COLO829 (cell line): ENCODE measurements at regions not wholly inside any gene's neighbourhood (a gene's known extent, or its start where the extent isn't known, plus 50 kb on each side); places are given as distances from the start of the nearest gene placed in this dataset.

Source experiments
- DNase-seq: peaks from one replicate; pipeline ENCODE4 v3.0.0; 2012; ENCODE audit warnings: low spot score

DNA sequence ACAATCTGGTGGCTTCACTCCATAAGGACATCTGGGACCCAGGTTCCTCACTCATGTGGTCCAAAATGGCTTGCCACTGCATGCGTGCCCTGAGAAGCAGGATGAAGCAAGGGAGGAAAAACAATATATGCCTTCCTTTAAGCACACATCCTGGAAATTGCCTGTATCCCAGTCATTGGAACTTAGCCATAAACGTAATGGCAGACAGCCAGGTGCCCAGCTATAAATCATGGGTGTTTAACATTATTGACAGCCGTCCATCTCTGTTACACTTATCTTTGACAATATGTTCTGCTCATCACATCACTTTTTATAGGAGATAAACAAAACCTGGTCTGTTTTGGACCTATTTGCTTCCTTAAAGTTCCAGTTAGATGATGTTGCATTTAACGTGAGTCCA is 181.0 kb downstream of the AASDH start:
- DNase-seq = no peak

DNA sequence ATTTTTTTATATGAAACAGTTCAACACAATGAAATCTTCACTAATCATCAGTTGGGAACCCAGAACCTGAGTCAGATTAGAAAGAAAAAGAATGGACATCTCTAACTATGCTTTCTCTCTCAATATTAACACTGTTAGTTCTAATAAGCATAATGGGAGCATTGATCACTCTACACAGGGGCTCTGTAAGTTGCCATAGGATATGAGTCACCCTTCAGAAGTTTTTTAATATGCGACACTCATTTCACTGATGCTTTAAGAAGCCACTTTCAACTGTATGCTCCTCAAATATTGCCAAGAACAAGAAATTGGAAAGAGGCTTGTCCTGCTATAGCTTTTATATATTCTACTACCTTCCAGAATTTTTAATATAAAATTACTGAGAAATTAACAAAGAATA is 187.0 kb downstream of the AASDH start:
- peak; percentile 86 for DNase-seq

DNA sequence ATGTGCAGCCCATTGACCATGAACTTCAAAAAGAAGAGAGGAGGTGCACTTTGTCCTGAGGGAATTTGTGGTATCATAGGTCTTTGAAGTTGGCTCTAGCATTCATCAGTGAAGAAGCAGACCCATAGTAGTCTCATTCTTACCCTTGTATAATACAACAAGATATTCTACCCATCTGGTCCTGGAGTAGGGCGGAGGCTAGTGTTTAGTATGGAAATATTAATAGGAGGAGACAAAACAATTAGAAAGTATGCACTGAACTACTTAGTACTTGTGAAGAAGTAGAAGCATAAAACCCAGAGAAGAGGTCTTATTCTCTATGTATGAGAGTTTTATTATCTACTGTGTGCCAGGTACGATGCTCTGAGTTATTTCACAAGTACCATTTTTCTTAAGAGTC is 189.0 kb downstream of the AASDH start:
- DNase-seq = no peak

DNA sequence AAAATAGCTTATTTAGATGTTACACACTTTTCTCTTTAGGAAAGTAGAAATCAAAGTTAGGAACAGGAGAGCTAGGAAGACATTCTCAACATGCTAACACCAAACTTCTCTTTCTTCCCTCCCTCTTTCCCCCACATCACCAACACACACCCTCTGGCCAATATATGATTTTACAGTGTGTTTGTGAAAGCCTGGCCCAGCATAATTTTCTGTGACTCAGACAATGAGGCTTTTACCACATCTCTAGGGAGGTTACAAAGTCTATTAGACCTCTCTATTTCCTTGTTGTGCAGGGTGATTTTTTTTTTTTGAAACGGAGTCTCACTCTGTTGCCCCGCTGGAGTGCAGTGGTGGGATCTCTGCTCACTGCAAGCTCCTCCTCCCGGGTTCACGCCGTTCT is 189.9 kb downstream of the AASDH start:
- no peak for DNase-seq

DNA sequence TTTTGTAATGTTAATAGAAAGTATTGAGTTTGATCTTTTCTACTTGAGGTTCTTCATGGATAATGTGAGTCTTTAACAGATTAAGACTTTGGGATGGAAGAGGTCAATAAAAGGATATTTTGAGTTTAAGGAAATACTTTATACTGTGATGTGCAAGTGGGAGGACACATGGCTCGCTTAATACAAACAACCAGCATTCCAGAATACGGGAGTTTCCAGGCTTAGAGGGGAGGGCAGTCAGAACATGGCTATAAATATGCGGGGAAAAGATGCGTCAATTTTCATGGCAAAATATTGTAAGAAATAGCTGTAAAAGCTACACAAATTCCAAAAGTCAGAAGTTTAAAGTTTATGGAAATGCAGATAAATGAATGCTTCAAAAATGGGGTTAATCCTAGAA is 192.3 kb downstream of the AASDH start:
- no peak for DNase-seq

DNA sequence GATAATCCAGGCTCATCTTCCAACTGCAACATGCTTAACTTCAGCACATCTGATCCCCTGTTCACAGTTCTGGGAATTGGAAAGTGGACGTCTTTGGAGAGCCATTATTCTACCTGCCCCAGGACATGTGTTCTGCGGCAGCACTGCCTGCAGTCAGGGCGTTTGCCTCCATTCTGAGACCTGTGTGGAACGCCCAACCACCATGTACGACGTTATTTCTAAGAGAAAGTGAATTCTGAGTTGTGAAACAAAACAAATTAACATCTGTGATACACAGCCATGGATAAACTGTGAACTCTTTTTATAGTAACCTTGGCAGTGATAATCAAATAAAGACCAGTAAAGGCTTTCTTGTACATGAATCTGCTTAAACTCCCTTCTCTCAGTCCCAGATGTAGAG is 195.8 kb downstream of the AASDH start:
- DNase-seq = no peak

DNA sequence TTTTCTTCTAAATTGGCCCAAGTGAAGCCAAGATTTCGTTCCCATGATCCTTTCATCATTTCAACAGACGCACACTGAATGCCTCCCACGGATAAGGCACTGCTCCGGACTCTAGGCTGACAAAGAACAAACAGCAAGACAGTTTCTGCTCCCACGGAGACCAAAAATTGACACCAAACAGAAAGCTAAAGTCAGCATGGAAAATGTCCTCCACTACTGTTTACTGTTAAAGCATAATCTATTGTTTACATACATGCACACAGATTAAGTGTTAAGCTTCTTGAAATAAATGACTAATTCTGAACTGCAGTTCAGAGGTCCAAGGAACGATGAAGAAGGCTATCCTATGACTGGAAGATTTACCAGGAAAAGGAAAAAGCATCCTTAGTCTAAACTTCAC is 199.6 kb downstream of the AASDH start:
- no peak for DNase-seq

DNA sequence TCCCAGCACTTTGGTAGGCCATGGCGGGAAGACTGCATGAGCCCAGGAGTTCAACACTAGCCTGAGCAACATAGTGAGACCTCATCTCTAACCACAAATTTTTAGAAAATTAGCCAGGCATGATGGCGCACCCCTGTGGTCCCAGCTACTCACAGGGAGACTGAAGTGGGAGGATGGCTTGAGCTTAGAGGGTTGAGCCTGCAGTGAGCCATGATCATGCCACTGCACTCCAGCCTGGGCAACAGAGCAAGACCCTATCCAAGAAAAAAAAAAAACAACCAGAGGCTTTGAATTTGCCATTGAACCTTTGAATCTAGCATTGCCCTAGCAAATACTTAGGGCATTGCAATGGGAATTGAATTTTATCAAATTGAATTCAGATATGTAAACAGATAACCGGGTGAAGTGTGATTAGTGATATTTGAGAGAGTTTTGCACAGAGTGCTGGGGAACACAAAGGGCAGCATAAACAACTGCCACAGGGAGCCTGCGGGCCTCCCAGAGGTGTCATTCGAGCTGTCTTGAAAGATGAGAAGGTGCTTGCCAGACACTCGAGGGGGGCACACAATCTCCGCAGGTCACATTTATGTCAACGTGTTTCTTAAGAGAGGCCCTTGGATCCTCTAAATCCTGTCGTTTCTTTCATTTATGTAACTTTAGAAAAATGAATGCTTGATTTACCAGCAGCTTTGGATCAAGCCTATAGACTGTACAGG is 200.3 kb downstream of the AASDH start:
- DNase-seq = no peak

DNA sequence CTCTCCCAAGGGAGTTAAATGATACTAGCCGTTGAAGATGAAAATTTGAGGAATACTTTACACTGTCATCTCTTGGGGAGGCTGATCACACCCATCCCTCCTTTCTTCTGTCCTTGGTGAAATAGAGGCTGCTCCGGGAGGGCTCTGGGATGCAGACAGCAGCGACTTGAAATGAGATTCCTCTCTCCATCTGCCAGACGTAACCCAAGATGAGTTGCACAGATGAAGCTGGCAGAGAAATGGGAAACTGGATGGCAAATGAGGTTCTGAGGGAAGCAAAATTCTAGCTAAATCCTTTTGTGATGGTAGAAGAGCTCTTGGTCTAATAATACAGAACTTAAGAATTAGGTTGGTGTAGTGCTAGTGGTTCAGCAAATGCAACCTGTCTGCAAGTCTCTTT is 201.4 kb downstream of the AASDH start:
- DNase-seq = no peak

DNA sequence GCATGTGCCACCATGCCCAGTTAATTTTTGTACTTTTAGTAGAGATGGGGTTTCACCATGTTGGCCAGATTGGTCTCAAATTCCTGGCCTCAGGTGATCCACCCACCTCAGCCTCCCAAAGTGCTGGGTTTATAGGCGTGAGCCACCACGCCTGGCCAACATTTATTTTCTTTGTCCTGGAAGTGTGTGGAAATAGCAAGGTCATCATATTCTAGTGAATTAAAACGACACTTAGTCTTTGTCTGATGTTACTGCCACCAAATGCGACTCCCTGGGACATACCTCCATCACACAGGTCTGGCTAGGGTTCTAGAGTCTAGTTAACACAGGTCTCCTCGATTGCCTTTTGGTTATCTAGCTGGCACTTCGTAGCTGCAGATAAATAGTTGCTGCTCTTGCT is 203.1 kb downstream of the AASDH start:
- DNase-seq = no peak

DNA sequence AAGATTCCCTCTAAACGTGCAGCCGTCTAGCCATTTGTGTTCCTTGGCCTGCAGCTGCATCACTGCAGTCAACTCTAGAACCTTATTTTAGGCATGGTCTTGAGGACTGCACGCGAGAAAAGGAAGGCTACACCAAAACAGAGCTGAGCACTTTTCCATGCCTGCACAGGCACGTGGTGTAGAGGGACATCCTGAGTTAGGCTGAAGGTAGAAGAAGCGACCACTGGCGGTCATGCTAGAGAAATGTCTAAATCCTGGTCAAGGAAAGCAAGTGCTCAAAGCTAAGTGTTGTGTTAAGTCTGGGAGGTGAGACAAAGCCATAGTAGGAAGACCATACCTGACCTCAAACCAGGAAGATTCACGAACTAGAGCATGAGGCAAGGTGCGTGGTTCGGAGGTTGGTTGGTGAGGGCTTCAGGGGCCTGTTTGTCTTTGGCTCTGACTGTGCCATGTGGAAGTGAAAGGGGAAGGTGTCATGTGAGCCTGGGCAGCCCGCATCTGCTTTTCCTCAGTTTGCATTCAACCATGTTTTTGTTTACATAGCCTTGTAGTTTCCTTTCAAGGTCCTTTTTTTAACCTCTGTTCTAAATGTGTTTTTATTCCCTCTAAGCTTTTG is 203.8 kb downstream of the AASDH start:
- no peak for DNase-seq

DNA sequence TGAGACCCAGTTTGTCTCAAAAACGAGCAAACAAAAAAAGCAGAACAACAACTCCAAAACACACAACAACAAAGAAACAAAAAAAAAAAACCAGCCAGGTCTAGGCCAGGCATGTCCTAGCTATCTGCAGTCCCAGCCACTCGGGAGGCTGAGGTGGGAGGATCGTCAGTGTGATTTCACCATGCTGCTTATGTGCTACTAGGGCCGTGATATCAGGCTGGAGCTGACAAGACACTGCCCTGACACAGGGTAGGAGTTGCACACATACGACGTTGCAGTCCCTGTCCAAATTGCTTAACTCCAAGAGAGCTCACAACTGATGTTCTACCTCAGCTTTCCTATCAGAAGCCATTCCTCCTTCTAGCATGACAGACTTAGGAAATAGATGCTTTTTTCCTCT is 204.9 kb downstream of the AASDH start:
- no peak for DNase-seq

DNA sequence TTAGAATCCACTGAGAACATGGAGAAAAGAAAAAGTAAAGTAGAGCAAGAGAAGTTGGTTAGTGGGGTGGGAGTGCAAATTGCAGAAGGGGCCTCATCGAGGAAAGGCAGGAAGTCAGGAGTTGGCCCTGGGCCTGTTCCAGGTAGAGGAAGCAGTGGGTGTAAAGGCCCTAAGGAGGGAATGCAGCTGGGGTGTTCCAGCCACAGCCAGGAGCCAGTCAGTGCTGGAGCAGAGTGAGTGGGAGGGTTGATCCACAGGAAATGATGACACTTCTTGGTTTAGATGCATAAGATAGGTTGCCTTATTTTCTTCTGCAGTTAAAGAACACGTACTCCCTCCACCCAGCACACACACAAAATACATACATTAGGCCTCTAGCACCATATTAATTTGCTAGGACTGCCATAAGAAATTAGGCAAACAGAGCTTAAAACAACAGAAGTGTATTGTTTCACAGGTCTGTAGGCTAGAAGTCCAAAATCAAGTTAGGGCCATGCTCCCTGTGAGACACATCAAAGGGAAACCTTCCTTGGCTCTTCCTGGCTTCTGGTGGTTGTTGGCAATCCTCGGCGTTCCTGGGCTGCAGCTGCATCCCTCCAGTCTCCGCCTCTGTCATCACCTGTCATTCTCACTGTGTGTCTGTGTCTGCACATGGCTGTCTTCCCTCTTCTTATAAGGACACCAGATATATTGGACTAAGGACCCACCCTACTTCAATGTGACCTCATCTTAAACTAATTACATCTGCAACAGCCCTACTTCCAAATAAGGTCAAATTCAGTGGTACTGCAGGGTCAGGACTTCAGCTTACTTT is 205.9 kb downstream of the AASDH start:
- peak; percentile 21 for DNase-seq

DNA sequence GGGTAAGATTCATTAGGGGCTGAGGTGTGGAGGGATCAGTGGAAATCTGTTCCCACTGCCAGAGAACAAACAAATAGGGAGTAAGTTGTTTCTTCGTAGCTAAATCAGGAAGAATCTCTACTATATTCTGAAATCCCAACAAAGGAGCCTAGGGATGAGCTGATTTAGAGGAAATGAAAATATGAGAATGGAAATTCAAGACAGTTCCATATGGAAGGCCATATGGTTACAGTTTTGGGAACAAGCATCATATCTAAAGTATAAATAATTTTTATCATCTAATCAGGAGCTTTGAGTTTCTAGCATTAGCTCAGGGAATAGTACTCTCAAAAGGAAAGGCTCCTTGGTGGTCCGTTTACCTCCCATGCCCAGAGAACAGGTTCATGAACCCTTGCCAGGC is 218.2 kb downstream of the AASDH start:
- DNase-seq = no peak

DNA sequence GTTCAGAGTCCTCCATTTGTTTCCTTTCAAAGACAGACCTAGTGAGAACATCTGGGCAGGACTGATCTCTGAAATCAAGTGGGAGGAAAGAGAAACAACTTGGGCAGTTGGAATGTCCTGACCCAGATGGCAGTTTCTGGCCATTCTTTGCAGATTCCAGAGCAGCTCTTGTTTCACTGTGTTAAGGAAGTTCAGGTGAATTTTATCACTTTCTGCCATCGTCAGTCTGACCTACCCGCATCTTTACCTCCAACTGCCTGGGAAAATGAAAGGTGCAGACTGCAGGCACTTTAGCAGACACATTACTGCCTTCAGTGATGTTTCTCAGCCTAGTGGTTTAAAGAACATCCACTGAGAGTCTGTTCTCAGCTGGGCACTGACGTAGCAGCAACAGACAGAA is 216.2 kb downstream of the CEP135 start:
- no peak for DNase-seq

DNA sequence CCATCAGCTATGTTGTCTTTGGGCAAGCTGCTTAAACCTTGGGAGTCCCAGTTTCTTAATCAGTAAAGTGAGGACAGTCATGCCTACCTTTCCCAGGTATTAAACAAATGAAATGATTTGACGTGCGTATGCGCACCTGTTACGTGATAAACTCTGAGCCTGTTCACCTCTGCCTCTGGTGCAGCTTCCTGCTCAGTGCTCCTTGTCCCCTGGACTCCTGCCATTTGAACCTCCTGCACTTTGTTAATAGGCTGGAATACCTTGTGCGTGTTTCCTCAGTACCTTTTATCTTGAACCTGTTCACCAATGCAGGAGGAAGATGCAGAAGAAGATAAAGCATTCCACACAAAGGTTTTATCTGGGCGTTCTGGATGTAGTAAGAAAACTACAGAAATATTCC is 211.9 kb downstream of the CEP135 start:
- DNase-seq = no peak

DNA sequence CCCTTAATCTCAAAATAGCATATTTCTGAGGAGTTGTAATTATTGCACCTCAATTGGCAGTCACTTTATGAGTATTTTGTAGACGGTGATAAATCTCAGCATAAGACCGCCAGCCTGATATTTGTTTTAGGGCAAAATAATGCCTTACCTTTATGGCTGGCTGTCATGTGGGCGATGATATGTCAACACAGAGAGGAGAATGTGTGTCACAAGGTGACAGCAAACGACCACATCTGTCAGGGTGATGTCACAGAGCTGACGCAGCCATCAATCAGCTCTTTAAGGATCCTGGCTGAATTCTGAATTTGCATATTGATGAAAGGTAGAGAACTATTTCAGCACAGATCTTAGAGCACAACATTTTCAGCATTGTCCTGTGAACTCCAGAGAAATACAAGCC is 209.7 kb downstream of the CEP135 start:
- no peak for DNase-seq

DNA sequence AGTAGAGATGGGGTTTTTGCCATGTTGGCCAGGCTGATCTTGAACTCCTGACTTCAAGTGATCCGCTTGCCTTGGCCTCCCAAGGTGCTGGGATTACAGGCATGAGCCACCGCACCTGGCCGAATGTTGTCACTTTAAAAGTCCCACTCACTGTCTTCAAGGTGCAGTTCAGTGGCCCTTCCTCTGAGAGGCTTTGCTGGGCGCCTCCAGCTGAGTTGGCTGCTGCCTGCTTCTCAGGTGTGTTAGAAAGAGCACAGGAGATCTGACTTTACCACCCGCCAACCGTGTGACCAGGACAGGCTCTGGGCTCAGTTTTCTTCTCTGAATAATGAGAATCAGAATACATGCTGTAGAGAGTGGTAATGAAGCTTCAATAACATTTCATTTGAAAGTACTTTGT is 207.4 kb downstream of the CEP135 start:
- no peak for DNase-seq

DNA sequence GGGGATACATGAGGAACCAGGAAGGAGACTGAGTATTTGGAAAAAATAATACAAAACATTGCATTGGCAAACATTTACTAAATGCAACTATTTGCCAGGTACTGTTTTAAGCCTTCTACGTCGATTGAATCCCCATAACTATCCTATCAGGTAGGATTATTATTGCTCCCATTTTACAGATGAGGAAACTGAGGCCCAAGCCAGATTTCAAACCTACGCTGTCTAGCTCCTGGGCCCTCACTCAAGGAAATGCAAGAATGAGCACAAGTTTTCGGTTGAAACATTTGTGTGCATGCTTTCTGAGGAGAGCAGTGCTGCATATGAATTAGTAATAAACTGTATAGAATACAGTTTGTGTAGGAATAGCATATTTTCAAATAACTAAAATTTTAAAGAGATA is 206.7 kb downstream of the CEP135 start:
- DNase-seq = no peak

DNA sequence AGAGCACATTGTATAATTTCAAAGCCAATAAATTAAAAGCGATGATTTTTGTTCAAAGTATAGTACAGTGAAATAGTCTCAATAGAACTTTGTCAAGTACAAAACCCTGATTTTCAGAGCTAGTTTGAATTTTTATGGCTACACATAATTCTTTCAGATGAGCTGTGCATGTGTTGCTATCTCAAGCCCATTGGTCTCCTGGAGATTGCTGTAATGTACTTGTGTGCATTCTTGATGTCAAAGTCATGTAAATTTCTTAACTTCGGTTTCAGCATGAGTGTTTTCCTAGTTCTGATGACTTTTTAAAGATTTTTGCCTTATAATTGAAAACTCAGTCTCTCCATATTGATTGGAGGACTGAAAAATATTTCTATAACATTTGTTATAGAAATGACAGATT is 200.8 kb downstream of the CEP135 start:
- no peak for DNase-seq

DNA sequence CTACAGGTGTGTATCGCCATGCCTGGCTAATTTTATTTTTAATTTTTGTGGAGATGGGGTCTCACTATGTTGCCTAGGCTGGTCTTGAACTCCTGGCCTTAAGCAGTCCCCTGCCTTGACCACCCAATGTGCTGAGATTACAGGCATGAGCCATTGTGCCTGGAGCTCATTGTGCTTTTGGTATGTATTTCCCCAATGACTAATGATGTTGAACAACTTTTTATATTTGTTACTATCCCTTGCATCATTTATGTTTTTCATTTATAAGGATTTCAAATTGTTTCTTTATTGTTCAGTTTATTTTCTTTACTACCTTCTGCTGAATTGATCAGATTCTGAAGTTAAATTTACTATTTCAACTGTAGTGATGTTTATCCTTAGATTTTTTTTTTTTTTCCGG is 199.7 kb downstream of the CEP135 start:
- no peak for DNase-seq

DNA sequence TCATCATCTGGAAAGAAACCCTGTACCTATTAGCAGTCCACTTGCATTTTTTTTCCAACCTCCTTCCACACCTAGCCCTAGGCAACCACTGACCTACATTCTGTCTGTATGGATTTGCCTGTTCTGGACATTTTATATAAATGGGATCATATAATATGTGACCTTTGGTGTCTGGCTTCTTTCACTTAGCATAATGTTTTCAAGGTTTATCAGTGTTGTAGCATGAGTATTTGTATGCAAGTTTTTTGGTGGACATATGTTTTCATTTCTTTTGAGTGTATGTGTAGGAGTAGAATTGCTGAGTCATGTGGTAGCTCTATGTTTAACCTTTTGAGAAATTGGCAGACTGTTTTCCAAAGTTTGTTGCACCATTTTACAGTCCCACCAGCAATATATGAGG is 198.6 kb downstream of the CEP135 start:
- DNase-seq = no peak

DNA sequence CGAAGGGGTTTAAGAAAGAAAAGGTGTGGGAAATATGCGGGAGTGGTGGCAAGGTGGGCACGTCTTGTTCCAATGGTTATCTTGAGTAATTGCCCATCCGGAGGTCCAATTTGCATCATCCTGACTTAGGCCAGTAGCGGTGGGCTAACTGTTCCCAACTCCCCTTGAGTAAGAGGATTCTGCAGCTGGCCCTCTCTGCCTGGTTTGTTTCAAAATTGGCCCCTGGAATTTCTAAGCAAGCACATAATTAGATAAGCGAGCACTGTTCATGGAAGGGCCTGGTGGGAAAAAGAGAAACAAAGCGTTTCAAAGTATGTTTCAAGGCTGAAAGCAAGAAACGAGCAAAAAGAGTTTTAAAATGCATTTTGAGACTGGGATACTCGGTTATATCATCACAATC is 198.2 kb downstream of the CEP135 start:
- DNase-seq = no peak
